GM19023 (cell line): ENCODE measurements at regions not wholly inside any gene's neighbourhood (a gene's known extent, or its start where the extent isn't known, plus 50 kb on each side); places are given as distances from the start of the nearest gene placed in this dataset.
"Not testable (repeated sequence)": the region's sequence is repeated elsewhere in the genome, so short reads cannot be mapped to it uniquely, and the experiment has no call there.

Experiments used
- ATAC-seq: cut with Tn5 transposase; IDR thresholded peaks from one replicate; pipeline ENCODE4 v1.9.1; 2021; ENCODE audit warnings: mild to moderate bottlenecking, moderate library complexity; ENCODE audit not compliant: unreplicated experiment

DNA sequence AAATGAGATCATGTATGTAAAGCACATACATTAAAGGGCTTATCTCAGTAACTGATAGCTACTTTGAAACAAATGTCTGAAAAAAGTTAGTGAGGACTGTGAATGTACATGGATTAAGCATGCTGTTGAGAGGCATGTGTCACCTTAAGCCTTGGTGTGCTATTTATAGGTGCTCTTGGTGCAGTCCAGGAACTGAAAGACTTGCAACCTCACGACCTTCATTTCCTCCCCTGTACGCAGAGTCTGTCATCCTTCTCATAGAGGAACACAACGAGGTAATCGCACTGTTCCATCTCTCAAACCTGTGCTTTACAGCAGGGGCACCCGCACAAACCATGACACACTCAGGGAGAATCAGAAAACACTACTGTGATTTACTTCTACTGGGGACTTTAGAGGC, 65.6 kb downstream of the UFM1 start:
- ATAC-seq, result peak; percentile 98

DNA sequence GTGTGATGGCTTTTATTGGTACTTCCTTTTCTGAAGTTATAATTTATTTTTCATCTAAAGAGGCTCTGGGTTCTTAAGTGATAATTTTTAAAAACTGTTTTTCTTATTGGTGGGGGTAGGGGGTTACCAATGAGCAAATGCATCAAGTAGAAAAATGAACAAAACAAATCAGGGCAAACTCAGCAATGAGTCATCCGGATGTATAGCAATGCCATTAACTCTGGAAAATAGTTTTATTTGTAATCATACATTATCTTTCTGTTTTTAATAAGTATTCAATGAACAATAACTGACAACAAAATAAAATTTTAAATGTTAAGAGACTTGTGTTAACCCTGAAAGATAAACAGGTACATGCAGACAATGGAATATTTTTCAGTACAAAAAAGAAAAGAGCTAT, 67.6 kb downstream of the UFM1 start:
- ATAC-seq, result no peak

DNA sequence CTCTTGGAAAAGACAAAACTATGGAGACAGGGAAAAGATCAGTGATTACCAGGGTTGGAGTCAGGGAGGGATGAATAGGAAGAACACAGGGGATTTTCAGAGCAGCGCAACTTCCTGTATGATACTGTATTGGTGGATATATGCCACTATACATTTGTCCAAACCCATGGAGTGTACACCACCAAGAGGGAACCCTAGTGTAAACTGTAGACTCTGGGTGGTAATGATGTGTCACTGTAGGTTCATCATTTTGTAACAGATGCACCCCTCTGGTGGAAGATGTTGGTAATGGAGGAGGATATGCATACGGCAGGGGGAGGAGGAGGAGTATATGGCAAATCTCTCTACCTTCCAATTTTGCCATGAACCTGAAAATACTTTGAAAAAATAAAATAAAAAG, 68.1 kb downstream of the UFM1 start:
- ATAC-seq, result no peak

DNA sequence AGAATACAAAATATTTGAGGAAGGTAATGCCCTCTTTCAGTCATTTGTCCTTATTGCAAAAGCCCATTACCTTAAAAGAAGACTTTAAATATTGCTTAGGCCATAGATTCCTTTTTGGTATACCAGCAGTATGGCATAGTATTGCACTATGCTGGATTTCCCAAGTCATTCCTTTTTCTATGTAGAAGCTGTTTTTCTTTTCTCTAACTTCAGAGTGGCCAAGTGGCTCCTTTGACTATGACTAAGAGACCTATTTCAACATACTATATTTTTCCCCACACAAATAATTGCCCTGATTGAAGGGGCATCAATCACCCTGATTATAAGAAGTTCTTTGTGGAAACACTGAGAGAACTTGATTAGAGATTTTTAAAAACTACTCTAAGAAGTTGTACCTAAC, 68.6 kb downstream of the UFM1 start:
- ATAC-seq, result no peak

DNA sequence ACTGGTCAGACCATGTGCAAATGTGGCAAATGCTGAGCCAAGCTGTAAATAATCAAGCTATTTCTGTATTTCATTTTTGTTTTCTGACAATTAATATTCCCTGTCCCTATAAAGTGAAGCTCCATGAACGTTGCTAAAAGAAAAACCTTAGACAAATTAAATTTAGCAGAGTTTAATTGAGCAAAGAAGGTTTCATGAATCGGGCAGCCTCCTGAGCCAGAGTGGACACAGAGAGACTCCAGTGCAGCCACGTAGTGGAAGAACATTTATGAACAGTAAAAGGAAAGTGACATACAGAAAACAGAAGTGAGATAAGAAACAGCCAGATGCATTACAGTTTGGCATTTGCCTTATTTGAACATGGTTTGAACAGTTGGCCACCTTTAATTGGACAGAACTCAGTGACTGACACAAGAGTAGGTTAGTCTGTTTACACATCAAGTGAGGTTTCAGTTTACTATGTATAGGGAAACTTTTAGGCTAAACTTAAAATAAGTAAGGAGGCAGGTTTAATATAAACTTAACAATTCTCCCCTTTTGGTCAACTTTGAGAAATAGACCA, 69.7 kb downstream of the UFM1 start:
- no peak for ATAC-seq

DNA sequence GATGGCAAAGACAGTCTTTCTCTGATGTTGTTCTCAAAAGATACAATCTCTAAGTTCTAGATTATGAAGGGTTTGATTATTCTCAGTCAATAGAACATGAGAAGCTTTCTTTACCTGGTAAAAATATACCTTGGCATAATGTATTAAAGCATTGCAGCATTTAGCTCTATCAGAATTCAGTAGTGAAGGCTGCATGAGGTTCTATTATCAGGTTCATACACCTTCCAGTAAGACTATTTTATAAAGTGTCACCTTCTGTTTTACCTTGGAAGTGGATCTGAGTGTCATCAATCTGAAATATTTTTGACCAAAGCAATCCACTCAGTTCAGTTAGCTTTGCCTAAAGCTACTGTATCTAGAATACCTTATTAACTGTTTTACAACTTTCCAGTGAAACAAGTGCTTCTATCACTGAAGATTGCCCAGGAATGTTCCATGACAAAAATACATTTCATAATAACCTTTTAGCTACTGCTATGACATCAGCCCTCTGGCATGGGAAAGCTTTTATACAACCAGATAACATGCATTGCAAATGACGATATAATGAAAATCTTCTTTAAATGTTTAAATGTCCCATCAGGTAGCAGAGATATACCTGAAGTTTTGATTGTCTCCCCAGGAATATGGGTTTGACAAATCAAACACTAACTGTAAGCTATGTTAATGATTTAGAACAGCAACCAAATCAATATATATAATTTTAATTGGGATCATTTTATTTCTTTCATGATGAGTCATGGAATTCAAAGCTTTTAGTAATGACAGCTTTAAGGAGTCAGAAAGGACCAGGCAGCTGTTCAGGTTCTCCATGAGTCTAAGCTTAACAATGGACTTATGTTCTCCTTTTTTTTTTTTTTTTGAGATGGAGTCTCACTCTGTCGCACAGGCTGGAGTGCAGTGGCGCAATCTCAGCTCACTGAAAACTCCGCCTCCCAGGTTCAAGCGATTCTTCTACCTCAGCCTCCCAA, 72.2 kb downstream of the UFM1 start:
- ATAC-seq, result no peak

DNA sequence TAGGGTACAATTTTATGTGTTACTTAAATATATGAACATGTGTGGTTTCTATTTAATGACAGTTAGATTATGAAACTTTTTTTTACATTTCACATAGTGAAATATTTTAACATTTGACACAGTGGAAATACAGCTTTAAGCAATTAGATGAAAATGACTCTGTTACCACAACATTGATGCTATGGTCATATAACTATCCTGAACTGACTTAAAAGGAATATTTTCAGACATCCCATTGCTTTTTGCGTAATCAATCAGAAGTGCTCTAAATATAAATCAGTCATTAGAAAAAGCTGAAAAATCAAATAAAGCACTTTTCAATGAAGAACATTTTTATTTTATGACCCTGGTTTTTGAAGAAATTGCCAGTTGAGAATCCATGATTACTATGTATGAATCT, 80.3 kb downstream of the UFM1 start:
- ATAC-seq, result no peak

DNA sequence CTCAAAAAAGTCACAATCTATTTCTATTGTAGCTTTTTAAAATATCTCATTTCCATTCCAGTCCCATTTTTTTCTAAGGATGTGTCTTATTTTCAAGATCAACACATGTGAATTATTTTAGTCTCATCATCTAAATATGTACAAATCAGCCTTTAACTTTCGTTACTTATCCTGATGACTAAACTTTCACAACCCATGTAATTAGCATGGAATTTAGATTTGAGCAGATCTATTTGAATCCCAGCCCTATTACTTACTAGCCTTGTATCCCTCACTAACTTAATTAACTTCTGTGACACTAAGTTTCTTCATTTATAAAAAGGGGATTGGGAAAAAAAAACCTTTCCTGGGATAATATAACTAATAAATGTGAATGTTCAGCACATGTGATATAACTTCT, 81.1 kb downstream of the UFM1 start:
- ATAC-seq, result no peak

DNA sequence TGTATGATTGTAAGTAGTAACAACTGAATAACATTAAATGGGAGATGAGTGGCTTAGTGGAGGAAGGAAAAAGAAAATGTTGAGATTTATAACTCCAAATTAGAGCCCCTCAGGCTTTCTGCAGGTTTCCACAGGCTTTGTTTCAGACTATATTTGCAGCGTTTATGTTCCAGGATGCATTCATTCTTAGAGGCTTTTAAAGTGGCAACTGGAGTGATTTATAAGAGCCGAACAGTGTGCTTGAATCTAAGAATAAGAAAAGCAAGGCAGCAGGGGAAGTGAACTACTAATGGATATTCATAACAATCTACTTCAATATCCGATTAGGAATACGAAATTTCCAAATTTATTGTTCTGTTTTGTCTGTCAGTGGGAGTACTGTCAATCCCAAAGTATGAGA, 91.0 kb downstream of the UFM1 start:
- ATAC-seq, result no peak

DNA sequence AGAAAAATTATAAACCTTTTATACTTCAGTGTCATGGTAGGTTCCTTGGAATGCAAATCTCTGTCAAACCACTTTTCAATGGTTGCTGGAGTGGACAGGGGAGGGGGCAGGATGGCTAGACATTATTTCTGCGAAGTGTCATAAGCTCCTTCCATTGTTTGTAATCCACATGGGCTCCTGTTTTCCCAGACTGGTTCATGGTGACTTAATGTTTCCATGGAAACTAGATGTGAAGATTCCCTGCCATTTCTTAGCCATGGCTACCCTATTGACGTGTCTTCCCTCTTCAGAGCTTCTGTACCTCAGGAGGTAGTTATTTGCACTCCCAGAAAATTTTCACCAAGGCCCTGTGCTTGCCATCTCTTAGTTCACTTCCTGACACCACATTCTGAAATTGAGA, 95.3 kb downstream of the UFM1 start:
- no peak for ATAC-seq

DNA sequence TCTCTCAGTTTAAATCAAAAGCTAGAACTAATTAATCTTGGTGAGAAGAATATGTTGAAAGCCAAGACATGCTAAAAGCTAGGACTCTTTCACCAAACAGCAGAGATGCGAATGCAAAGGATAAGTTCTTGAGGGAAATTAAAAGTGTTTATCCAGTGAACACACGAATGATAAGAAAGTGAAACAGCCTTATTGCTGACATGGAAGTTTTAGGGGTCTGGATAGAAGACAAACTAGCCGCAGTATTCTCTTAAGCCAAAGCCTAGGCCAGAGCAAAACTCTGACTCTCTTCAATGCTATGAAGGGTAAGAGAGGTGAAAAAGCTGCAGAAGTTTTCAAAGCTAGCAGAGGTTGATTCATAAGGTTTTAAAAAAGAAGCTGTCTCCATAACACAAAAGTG, 103.0 kb downstream of the UFM1 start:
- ATAC-seq, result no peak

DNA sequence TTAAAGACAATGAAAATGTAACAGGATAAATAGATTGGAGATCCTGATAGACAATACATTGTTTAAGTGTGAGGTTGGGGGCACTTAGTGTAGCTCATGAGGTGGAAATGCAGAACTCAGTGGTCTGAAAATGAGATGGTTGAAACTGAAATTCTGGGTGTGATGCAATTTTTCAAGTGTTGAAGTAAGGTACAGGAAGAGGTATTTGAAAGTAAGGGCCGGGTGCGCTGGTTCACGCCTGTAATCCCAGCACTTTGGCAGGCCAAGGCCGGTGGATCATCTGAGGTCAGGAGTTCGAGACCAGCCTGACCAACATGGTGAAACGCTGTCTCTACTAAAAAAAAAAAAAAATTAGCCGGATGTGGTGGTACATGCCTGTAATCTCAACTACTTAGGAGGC, 113.0 kb downstream of the UFM1 start:
- no peak for ATAC-seq

DNA sequence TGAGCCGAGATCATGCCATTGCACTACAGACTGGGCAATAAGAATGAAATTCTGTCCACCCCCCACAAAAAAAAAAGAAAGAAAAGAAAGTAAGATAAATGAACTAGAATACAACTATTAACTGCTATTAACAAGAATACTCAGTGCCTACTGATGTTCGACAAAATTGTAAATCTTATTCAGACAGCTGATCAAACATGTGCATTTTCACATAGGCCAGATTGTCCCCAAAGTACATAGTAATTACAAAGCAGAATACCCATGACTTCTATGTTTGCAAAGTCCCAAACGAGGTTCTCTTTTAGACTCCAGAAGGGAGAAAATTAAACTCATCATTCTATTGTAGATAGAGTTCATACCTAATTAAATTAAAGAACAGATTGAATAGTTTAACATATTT, 113.4 kb downstream of the UFM1 start:
- ATAC-seq, result no peak

DNA sequence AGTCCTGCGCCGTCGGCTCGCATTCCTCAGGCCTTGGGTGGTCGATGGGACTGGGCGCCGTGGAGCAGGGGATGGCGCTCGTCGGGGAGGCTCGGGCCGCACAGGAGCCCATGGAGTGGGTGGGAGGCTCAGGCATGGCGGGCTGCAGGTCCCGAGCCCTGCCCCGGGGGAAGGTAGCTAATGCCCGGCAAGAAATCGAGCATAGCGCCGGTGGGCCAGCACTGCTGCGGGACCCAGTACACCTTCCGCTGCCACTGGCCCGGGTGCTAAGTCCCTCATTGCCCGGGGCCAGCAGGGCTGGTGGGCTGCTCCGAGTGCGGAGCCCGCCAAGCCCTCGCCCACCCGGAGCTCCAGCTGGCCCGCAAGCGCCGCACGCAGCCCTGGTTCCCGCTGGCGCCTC, 122.8 kb downstream of the UFM1 start:
- ATAC-seq, result not testable (repeated sequence)

DNA sequence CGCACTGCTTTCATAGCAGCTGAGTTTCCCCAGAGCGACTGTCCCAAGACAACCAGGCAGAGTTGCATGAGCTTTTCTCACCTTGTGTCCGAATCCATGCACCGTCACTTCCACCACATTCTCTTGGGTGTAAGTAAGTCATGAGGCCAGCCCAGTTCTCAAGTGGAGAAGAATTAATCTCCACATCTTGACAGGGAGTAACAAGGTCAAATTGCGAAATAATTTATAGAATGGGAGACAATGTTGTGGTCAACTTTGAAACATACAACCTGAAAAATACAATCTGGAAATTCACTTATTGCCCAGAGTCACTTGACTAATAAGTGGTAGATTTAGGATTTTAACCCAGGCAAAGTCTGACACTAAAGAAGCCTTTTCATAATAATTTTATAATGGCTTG, 123.7 kb downstream of the UFM1 start:
- ATAC-seq, result no peak

DNA sequence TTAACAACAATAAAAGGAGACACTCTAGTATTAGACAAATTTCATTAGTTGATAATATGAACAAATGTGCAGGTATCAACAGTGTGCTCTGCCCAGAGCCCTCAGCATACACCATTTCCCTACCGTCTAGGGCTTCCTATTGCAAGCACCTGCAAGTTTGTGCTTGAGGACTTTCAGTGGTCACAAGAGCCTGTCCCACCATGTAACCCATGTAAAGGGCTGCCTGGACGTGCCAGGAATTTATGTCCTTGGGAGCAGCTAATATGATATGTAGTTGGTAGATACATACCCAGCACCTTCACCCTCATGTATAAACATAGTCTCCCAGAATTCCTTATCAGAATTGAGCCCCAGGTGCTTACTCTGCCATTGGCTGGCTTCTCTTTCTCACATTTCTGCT, 128.0 kb downstream of the UFM1 start:
- ATAC-seq, result no peak

DNA sequence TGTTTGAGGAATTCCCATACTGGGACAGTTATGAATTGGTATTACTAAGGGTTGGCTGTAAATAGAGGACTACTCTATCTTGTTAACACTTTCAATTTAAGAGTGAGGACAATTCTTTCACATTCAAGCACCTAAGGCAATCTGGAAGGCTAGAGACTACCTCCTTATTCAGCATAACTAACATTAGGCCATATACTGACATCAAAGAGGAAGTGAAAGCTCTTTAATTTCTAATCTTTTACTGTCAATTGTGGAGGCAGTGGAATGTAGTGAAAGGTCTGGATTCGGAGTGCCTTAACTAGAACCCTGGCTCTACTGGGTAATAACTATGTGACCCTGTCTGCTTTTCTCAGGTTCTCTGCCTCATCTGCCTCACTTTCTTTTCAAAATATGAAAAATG, 134.0 kb downstream of the UFM1 start:
- no peak for ATAC-seq

DNA sequence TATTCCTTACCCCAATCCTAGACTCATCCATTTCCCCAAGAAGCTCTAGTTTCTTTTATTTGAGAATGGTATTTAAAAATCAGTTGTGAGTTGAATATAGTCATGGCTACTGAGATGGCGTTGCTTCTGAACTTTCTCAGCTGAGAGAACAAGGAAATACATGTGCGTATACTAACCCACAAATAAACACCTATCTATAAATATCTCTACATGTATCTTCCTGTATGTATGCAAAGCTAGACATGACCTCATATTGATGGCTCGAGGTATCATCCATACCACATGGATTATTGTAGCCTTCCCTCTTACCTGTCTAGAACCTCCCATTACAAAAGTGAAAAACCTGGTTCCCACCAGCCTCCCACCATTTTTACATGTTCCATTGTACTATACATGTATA, 141.0 kb downstream of the UFM1 start:
- ATAC-seq, result no peak

DNA sequence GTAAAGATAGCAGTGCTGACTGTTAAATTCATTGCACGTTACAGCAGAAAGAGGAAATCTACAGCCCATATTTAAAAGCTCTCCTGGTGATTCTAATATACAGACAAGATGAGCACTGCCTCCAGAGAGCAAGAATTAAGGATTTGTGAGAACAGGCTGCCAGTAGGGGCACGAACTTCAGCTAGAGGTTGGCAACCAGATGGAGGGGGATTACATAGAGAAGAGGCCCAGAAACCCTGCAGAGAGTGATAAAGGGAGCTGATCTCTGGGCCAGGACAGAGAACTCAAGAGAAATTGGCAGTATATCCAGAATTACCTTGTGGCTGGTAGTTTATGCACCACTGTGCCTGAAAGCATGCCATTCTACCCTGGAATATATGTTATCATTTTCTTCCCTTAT, 144.8 kb downstream of the UFM1 start:
- no peak for ATAC-seq

DNA sequence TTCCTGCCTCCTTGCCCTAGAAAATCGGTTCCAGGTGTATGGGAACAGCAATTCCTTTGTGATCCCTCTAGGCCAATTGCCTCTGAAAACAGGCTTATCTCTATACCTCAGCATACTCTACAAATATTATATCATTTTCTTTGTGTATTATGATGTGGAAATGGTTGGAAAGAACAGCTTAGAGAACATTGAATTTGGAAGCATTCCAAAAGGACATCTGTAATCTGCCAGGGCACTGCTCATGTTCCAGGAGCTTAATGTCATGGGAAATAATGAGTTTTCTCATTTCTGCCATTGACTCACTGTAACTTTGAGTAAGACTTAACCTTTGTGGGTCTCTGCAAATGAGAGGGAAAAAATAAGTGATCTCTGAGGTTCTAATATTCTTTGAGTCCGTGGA, 147.3 kb downstream of the UFM1 start:
- ATAC-seq, result no peak

DNA sequence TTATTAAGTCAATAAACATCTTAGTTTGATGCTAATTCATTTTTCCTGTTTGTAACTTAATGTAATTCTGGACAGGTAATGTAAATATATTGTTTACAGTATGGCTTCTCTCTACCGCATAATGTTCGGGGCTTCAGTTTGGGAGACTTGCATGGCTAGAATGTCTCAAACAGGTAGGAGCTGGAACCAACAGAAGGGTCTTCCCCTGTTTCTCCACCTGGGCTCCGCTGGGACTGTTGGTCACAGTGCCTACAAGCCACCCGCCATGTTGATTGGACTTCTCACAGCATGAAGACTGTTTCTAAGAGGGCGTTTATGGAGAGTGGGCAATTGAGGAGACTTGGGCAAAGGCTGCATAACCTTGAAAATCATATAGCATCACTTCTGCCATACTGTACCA, 148.6 kb downstream of the UFM1 start:
- no peak for ATAC-seq

DNA sequence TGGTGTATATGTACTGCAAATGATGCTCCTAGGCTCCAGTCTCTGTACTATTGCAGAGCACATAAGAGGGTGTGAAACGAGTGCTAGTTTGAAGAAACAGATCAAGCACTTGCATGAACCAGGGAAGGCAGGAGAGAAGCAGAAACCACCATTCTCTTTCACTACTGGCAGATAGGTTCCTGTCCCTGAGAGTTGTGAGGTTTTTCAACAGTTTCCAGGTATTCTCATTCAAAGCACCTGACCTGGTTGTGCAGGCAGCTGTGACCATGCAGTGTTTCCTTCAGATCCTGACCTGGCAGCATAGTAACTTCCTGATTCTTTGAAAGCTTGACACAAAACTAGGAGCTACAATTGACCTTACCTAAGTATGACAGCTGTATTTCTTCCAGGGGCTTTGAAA, 164.9 kb downstream of the UFM1 start:
- no peak for ATAC-seq

DNA sequence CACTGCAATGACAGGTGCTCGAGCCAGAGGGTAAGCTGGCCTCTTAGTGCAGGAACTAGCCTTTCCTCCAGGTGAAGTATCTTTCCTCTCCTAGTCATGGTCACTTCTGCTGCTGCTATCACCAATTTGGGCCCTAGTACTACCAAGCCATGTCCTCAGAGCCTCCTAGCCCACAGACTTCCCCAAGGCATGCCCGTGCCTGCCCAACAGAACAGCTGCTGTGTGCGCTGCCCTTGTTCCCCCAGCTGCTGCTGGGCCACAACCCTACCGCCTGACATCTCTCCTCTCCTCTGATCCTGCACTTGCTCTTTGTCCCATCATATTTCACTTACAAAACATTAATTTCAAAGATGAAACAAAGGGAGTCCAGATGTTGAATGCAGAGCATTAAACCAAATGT, 168.5 kb upstream of the FREM2 start:
- no peak for ATAC-seq
